ENCODE measurements at regions not wholly inside any gene's neighbourhood (a gene's known extent, or its start where the extent isn't known, plus 50 kb on each side); places are given as distances from the start of the nearest gene placed in this dataset.

- BruUV-seq (replicated peaks), result no TSS peak
- H3K9me3 ChIP-seq (ENCODE audit: control insufficient read depth, insufficient read depth, low read depth, low read length), result no peaks in the 10 kb centered on the region
- in situ Hi-C loops (cut with HindIII; ENCODE audit: low pct_unique_long_range_greater_than_20kb, low sequenced_read_pairs), result no loop called here
- no peaks in the 10 kb centered on the region for H3K27me3 ChIP-seq (ENCODE audit: control insufficient read depth, insufficient read depth, low read length)
- ChIA-PET POLR2A (no interaction called here), CTCF (no interaction called here)
- no peak for TF ChIP-seq TCF7L2 (IDR thresholded peaks at IDR 0.05; ENCODE audit: low read depth, low read length)
- ATAC-seq (no peak), DNase-seq (ENCODE audit: low read depth, low spot score) (no peak)
- H3K4me1 ChIP-seq (ENCODE audit: control insufficient read depth, insufficient read depth, low read length), result no peaks in the 10 kb centered on the region
- no peak overlapping the region for H3K4me3 ChIP-seq (ENCODE audit: low read depth in 2 of 2, low read length in 2 of 2)
- H3K36me3 ChIP-seq (ENCODE audit: control insufficient read depth, insufficient read depth, low read length), result no peaks in the 10 kb centered on the region
- H3K27ac ChIP-seq (ENCODE audit: low read length), result no peak overlapping the region
- intact Hi-C loops (cut with micrococcal nuclease; ENCODE audit: unreplicated experiment), result no loop called here
Measured at GRCh38 chr3:174777813-174778212, 81.3 kb upstream of the NAALADL2 start.

GRCh38 chr3:174783502-174783901 is 75.6 kb upstream of the NAALADL2 start:
- no peak for ATAC-seq
- in situ Hi-C loops (cut with HindIII; ENCODE audit: low pct_unique_long_range_greater_than_20kb, low sequenced_read_pairs) (no loop called here), intact Hi-C loops (cut with micrococcal nuclease; ENCODE audit: unreplicated experiment) (no loop called here)
- H3K36me3 ChIP-seq (ENCODE audit: control insufficient read depth, insufficient read depth, low read length), result no peaks in the 10 kb centered on the region
- no peaks in the 10 kb centered on the region for H3K27me3 ChIP-seq (ENCODE audit: control insufficient read depth, insufficient read depth, low read length)
- TF ChIP-seq CTCF (IDR thresholded peaks at IDR 0.05), result no peak
- no peak overlapping the region for H3K27ac ChIP-seq (ENCODE audit: low read length)
- no peaks in the 10 kb centered on the region for H3K4me1 ChIP-seq (ENCODE audit: control insufficient read depth, insufficient read depth, low read length)
- ChIA-PET POLR2A (interaction anchor here (0.5 kb wide), 1 partner anchor 431 kb away, joined by 3 read pairs; no protein-coding TSS in a partner anchor), CTCF (no interaction called here)
- no peaks in the 10 kb centered on the region for H3K9me3 ChIP-seq (ENCODE audit: control insufficient read depth, insufficient read depth, low read depth, low read length)
- no peak for DNase-seq (ENCODE audit: low read depth, low spot score)
- no TSS peak for BruUV-seq (replicated peaks)
- no peak overlapping the region for H3K4me3 ChIP-seq (ENCODE audit: low read depth in 2 of 2, low read length in 2 of 2)

GRCh38 chr3:174784206-174784934 is 74.8 kb upstream of the NAALADL2 start:
- Histone ChIP-seq H3K36me3 (ENCODE audit: control insufficient read depth, insufficient read depth, low read length) (no peaks in the 10 kb centered on the region), H3K27ac (ENCODE audit: low read length) (no peak overlapping the region), H3K4me3 (ENCODE audit: low read depth in 2 of 2, low read length in 2 of 2) (no peak overlapping the region), H3K4me1 (ENCODE audit: control insufficient read depth, insufficient read depth, low read length) (no peaks in the 10 kb centered on the region), H3K27me3 (ENCODE audit: control insufficient read depth, insufficient read depth, low read length) (no peaks in the 10 kb centered on the region), H3K9me3 (ENCODE audit: control insufficient read depth, insufficient read depth, low read depth, low read length) (no peaks in the 10 kb centered on the region)
- TF ChIP-seq POLR2AphosphoS5 (IDR thresholded peaks at IDR 0.05; ENCODE audit: low read depth, low read length) (no peak), SIN3A (IDR thresholded peaks at IDR 0.05; ENCODE audit: borderline replicate concordance, insufficient read depth, low read depth, low read length) (no peak), CTCF (IDR thresholded peaks at IDR 0.05) (no peak), TCF7L2 (IDR thresholded peaks at IDR 0.05; ENCODE audit: low read depth, low read length) (no peak), REST (IDR thresholded peaks at IDR 0.05; ENCODE audit: insufficient read depth in 1 of 2, low read depth in 2 of 2, low read length in 1 of 2) (no peak)
- no TSS peak for BruUV-seq (replicated peaks)
- POLR2A ChIA-PET, result no interaction called here
- no peak for DNase-seq (ENCODE audit: low read depth, low spot score)
- no peak for ATAC-seq
- CTCF ChIA-PET, result no interaction called here
- intact Hi-C loops (cut with micrococcal nuclease; ENCODE audit: unreplicated experiment) (no loop called here), in situ Hi-C loops (cut with HindIII; ENCODE audit: low pct_unique_long_range_greater_than_20kb, low sequenced_read_pairs) (no loop called here)
